H1 (cell line): ENCODE measurements at regions not wholly inside any gene's neighbourhood (a gene's known extent, or its start where the extent isn't known, plus 50 kb on each side); places are given as distances from the start of the nearest gene placed in this dataset.

ENCODE experiments used
- CTCF ChIA-PET: fragments of 300-600 bp; sonication (Branson Sonifier 250); formaldehyde crosslinking; loops from one replicate; lab custom pipeline; 2021; ENCODE audit not compliant: partially characterized antibody; lab: Charles Lee
- POLR2A ChIA-PET: fragments of 300-600 bp; sonication (Branson Sonifier 250); formaldehyde crosslinking; loops from one replicate; lab custom pipeline; 2021; ENCODE audit warnings: inconsistent platforms; ENCODE audit not compliant: partially characterized antibody; lab: Charles Lee
- DNase-seq, 2 experiments: peaks; one replicate each; pipeline versions ENCODE4 v3.0.0 to v3.0.0-alpha.2; 2010 to 2022; ENCODE audit warnings: low spot score in 2 of 2, low read depth in 1 of 2, mixed read lengths in 1 of 2
- FAIRE-seq: peaks from 2 replicates; lab custom pipeline; 2011; peaks lifted over from hg19 to GRCh38; lab: Jason Lieb, UNC
- H2AFZ ChIP-seq: 2 replicates; pipeline ENCODE4 v1.8.1; 2012; ENCODE audit warnings: low read length, inconsistent platforms
- H2AK5ac ChIP-seq: 2 replicates; pipeline ENCODE4 v1.6.1; 2013; ENCODE audit warnings: low read depth, low read length
- H2BK120ac ChIP-seq: replicated peaks from 2 replicates; pipeline ENCODE3; 2013; ENCODE audit warnings: low read depth, low read length, inconsistent platforms
- H2BK12ac ChIP-seq: 2 replicates; pipeline ENCODE4 v1.6.1; 2013; ENCODE audit warnings: low read depth, low read length
- H2BK15ac ChIP-seq: 2 replicates; pipeline ENCODE4 v1.6.1; 2013; ENCODE audit warnings: low read length
- H2BK20ac ChIP-seq: 2 replicates; pipeline ENCODE4 v1.6.1; 2013; ENCODE audit warnings: low read length
- H2BK5ac ChIP-seq: 2 replicates; pipeline ENCODE4 v1.6.1; 2013; ENCODE audit warnings: low read depth, low read length
- H3K14ac ChIP-seq: 2 replicates; pipeline ENCODE4 v1.6.1; 2013; ENCODE audit warnings: inconsistent platforms; ENCODE audit not compliant: insufficient read length
- H3K18ac ChIP-seq: 2 replicates; pipeline ENCODE4 v1.6.1; 2013; ENCODE audit warnings: low read length; ENCODE audit errors: extremely low read depth
- H3K23ac ChIP-seq: 2 replicates; pipeline ENCODE4 v1.6.1; 2013; ENCODE audit warnings: inconsistent platforms; ENCODE audit not compliant: insufficient read length
- H3K23me2 ChIP-seq: 2 replicates; pipeline ENCODE4 v1.6.1; 2013; ENCODE audit warnings: low read depth, low read length
- H3K27ac ChIP-seq: 2 replicates; pipeline ENCODE4 v1.6.1; 2011; ENCODE audit warnings: low read depth, low read length, inconsistent platforms
- H3K27me3 ChIP-seq, 4 experiments: replicated peaks in 1 of 4; 1 replicate in 1 of 4; 2 replicates in 3 of 4; pipeline versions ENCODE4 v1.6.1 to v1.8.1; 2011 to 2013; ENCODE audit warnings: low read length in 3 of 4, mild to moderate bottlenecking in 3 of 4, inconsistent platforms in 2 of 4, mixed read lengths in 2 of 4, moderate library complexity in 1 of 4; ENCODE audit not compliant: control insufficient read depth in 3 of 4, insufficient read depth in 3 of 4; ENCODE audit errors: extremely low read depth in 1 of 4
- H3K36me3 ChIP-seq, 4 experiments: 2 replicates each; pipeline versions ENCODE4 v1.6.1 to v1.8.1; 2011 to 2013; ENCODE audit warnings: mild to moderate bottlenecking in 4 of 4, low read length in 3 of 4, moderate library complexity in 2 of 4, control low read depth in 1 of 4, inconsistent platforms in 1 of 4; ENCODE audit not compliant: insufficient read depth in 4 of 4, control insufficient read depth in 2 of 4
- H3K4ac ChIP-seq: replicated peaks from 2 replicates; pipeline ENCODE3; 2013; ENCODE audit warnings: low read length, low read depth, mixed read lengths, inconsistent platforms; ENCODE audit not compliant: insufficient read length
- H3K4me1 ChIP-seq, 4 experiments: replicated peaks in 1 of 4; 1 replicate in 1 of 4; 2 replicates in 3 of 4; pipeline versions ENCODE4 v1.6.1 to v1.8.1; 2011 to 2013; ENCODE audit warnings: low read length in 3 of 4, inconsistent platforms in 2 of 4, mixed read lengths in 1 of 4; ENCODE audit not compliant: insufficient read depth in 4 of 4, control insufficient read depth in 3 of 4
- H3K4me2 ChIP-seq, 2 experiments: 2 replicates each; pipeline versions ENCODE4 v1.6.1 to v1.8.1; 2011 to 2013; ENCODE audit warnings: low read depth in 2 of 2, low read length in 2 of 2, control low read depth in 1 of 2, inconsistent platforms in 1 of 2, mild to moderate bottlenecking in 1 of 2; ENCODE audit not compliant: insufficient read depth in 1 of 2
- H3K4me3 ChIP-seq, 4 experiments: fragments of 200-600, 300-600 bp in 1 of 4; sonication (generic), shearing (Covaris generic), sonication (Bioruptor Twin) in 1 of 4; 2 replicates each; pipeline versions ENCODE4 v1.5.1 to v1.8.1; 2011 to 2016; ENCODE audit warnings: low read length in 4 of 4, low read depth in 3 of 4, control low read depth in 2 of 4, inconsistent platforms in 2 of 4, mild to moderate bottlenecking in 2 of 4, mixed read lengths in 1 of 4, moderate library complexity in 1 of 4; ENCODE audit not compliant: insufficient read depth in 2 of 4; ENCODE audit errors: extremely low read depth in 1 of 4
- H3K56ac ChIP-seq: replicated peaks from 2 replicates; pipeline ENCODE3; 2013; ENCODE audit warnings: low read depth, mild to moderate bottlenecking, mixed read lengths, low read length, inconsistent platforms; ENCODE audit not compliant: insufficient read length
- H3K79me1 ChIP-seq: 2 replicates; pipeline ENCODE4 v1.6.1; 2013; ENCODE audit warnings: low read depth, low read length, control low read depth
- H3K79me2 ChIP-seq, 2 experiments: 2 replicates each; pipeline versions ENCODE4 v1.6.1 to v1.8.1; 2012 to 2013; ENCODE audit warnings: low read length in 2 of 2, mild to moderate bottlenecking in 2 of 2, inconsistent platforms in 1 of 2; ENCODE audit not compliant: insufficient read depth in 2 of 2, control insufficient read depth in 1 of 2
- H3K9ac ChIP-seq, 4 experiments: replicated peaks in 1 of 4; 1 replicate in 1 of 4; 2 replicates in 3 of 4; pipeline versions ENCODE4 v1.6.1 to v1.8.1; 2011 to 2013; ENCODE audit warnings: low read depth in 3 of 4, low read length in 3 of 4, control low read depth in 2 of 4, mild to moderate bottlenecking in 2 of 4, moderate library complexity in 2 of 4, inconsistent platforms in 1 of 4; ENCODE audit errors: extremely low read depth in 1 of 4
- H3K9me3 ChIP-seq, 2 experiments: 2 replicates each; pipeline versions ENCODE4 v1.6.1 to v1.8.1; 2012 to 2013; ENCODE audit warnings: mild to moderate bottlenecking in 2 of 2, moderate library complexity in 2 of 2, control low read depth in 1 of 2, inconsistent platforms in 1 of 2, low read depth in 1 of 2, low read length in 1 of 2, mixed read lengths in 1 of 2; ENCODE audit not compliant: insufficient read depth in 2 of 2
- H4K20me1 ChIP-seq, 2 experiments: replicated peaks in 1 of 2; 2 replicates each; pipeline versions ENCODE3 to v1.8.1; 2011 to 2013; ENCODE audit warnings: inconsistent platforms in 2 of 2, low read length in 2 of 2, mild to moderate bottlenecking in 1 of 2; ENCODE audit not compliant: insufficient read depth in 2 of 2, control insufficient read depth in 1 of 2
- H4K5ac ChIP-seq: 2 replicates; pipeline ENCODE4 v1.6.1; 2013; ENCODE audit warnings: low read length, low read depth, mixed read lengths, inconsistent platforms; ENCODE audit not compliant: insufficient read length
- H4K8ac ChIP-seq: 2 replicates; pipeline ENCODE4 v1.8.0; 2013; ENCODE audit warnings: mild to moderate bottlenecking, moderate library complexity, low read length, inconsistent platforms; ENCODE audit not compliant: insufficient read depth; ENCODE audit errors: extremely low read depth
- H4K91ac ChIP-seq: replicated peaks from 2 replicates; pipeline ENCODE3; 2013; ENCODE audit warnings: low read length, mixed read lengths, inconsistent platforms; ENCODE audit not compliant: insufficient read length
- ASH2L ChIP-seq: fragments of 200-600, 300-600 bp; sonication (generic); IDR thresholded peaks from one replicate; pipeline ENCODE4 v1.7.1; 2017; ENCODE audit warnings: low read length
- BRCA1 ChIP-seq: IDR thresholded peaks from 2 replicates; pipeline ENCODE4 v1.6.1; 2012; ENCODE audit warnings: low read depth, low read length, improper control_type of control experiment
- CHD2 ChIP-seq: IDR thresholded peaks from 2 replicates; pipeline ENCODE4 v1.6.1; 2012; ENCODE audit warnings: low read length, improper control_type of control experiment
- POLR2AphosphoS5 ChIP-seq: IDR thresholded peaks from 2 replicates; pipeline ENCODE4 v1.6.1; 2011; ENCODE audit warnings: low read depth, low read length
- RNF2 ChIP-seq: fragments of 200-900, 300-1000 bp; sonication (generic); IDR thresholded peaks from 2 replicates; pipeline ENCODE4 v1.7.1; 2016; ENCODE audit warnings: borderline replicate concordance, low read depth, mild to moderate bottlenecking, antibody characterized with exemption, low read length; ENCODE audit not compliant: poor library complexity, severe bottlenecking; ENCODE audit errors: missing control alignments
- WGBS, 2 experiments: shearing (Covaris generic) in 1 of 2; methylation state at CpG; one replicate each; pipeline versions ENCODE4 v1.1.6 to v1.1.7; 2013 to 2015; ENCODE audit warnings: low lambda C conversion rate in 2 of 2, mixed read lengths in 2 of 2, inconsistent platforms in 1 of 2, low coverage in 1 of 2, missing lambda C conversion rate in 1 of 2; ENCODE audit not compliant: insufficient replicate concordance in 2 of 2, insufficient coverage in 1 of 2, insufficient read length in 1 of 2; ENCODE audit errors: extremely low coverage in 1 of 2, missing lambda C conversion rate in 1 of 2; 5-methylcytosine and 5-hydroxymethylcytosine counted together

DNA sequence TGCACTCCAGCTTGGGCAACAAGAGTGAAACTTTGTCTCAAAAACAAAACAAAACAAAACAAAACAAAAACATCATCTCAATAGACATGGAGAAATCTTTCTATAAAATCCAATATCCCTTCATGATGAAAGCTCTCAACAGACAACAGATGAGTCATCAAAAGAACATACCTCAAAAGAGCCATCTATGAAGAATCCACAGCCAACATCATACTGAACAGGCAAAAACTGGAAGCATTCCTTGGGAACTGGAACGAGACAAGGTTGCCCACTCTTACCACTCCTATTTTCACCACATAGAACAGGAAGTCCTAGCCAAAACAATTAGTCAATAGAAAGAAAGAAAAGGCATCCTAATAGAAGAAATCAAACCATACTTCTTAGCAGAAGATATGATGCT lies 77.8 kb upstream of the USP9Y start:
- Histone ChIP-seq H3K36me3 (no peaks in the 10 kb centered on the region), H2BK120ac (no peak overlapping the region), H4K5ac (no peak overlapping the region), H3K27me3 (no peaks in the 10 kb centered on the region), H3K18ac (no peak overlapping the region), H2BK20ac (no peak overlapping the region), H4K91ac (no peak overlapping the region), H3K56ac (no peak overlapping the region), H4K8ac (no peak overlapping the region), H3K9me3 (no peaks in the 10 kb centered on the region), H2BK12ac (no peak overlapping the region), H3K9ac (no peak overlapping the region), H3K4me2 (no peak overlapping the region), H3K23me2 (no peaks in the 10 kb centered on the region), H3K4me3 (no peak overlapping the region), H2AK5ac (no peak overlapping the region), H3K14ac (no peak overlapping the region), H2BK5ac (no peak overlapping the region), H2AFZ (no peak overlapping the region), H3K4me1 (no peaks in the 10 kb centered on the region; a peak in 1 of 7 replicates), H3K27ac (no peak overlapping the region), H3K79me2 (no peaks in the 10 kb centered on the region), H3K23ac (no peak overlapping the region), H2BK15ac (no peak overlapping the region), H4K20me1 (no peaks in the 10 kb centered on the region), H3K4ac (no peak overlapping the region), H3K79me1 (no peaks in the 10 kb centered on the region)
- WGBS, 2 experiments: 83% methylated on average over 1 of the region's 1 CpG; no CpG with 5 or more reads in 1 of the 2 experiments
- ChIA-PET CTCF (no interaction called here), POLR2A (no interaction called here)
- DNase-seq (no peak), FAIRE-seq (no peak)
- no peak for TF ChIP-seq CHD2
- TF ChIP-seq BRCA1: no peak
- TF ChIP-seq ASH2L: no peak
- no peak for TF ChIP-seq POLR2AphosphoS5
- no peak for TF ChIP-seq RNF2
